Bronchial epithelial cell (primary cell): ENCODE measurements at regions not wholly inside any gene's neighbourhood (a gene's known extent, or its start where the extent isn't known, plus 50 kb on each side); places are given as distances from the start of the nearest gene placed in this dataset.

Experiments
- DNase-seq: peaks from one replicate; pipeline ENCODE4 v3.0.0-alpha.2; 2010; ENCODE audit warnings: low read depth
- FAIRE-seq: peaks from 2 replicates; lab custom pipeline; 2011; peaks lifted over from hg19 to GRCh38; lab: Jason Lieb, UNC
- H3K27me3 ChIP-seq: 2 replicates; pipeline ENCODE4 v1.5.1; 2011; ENCODE audit warnings: low read length; ENCODE audit not compliant: control insufficient read depth, insufficient read depth
- H3K36me3 ChIP-seq: 2 replicates; pipeline ENCODE4 v1.5.1; 2011; ENCODE audit warnings: low read length; ENCODE audit not compliant: control insufficient read depth, insufficient read depth
- H3K4me3 ChIP-seq: 2 replicates; pipeline ENCODE4 v1.5.1; 2011; ENCODE audit warnings: mild to moderate bottlenecking, low read depth, low read length, control low read depth
- CTCF ChIP-seq: IDR thresholded peaks from 2 replicates; pipeline ENCODE4 v1.5.1; 2011; ENCODE audit warnings: mild to moderate bottlenecking, moderate library complexity, low read length, control low read depth, inconsistent platforms; ENCODE audit not compliant: insufficient read depth, severe bottlenecking

- FAIRE-seq, result no peak
Measured at GRCh38 chr2:235384624-235385023, 109.2 kb upstream of the AGAP1 start.

GRCh38 chr2:235389626-235390025 lies 104.2 kb upstream of the AGAP1 start:
- no peak overlapping the region for H3K4me3 ChIP-seq
- no peaks in the 10 kb centered on the region for H3K27me3 ChIP-seq
- no peaks in the 10 kb centered on the region for H3K36me3 ChIP-seq
- DNase-seq (no peak), FAIRE-seq (no peak)
- no peak for TF ChIP-seq CTCF

More at GRCh38 chr2:235384624-235385023, 109.2 kb upstream of the AGAP1 start:
- DNase-seq, result no peak
- no peaks in the 10 kb centered on the region for H3K27me3 ChIP-seq
- no peak overlapping the region for H3K4me3 ChIP-seq
- no peak for TF ChIP-seq CTCF
- H3K36me3 ChIP-seq, result no peaks in the 10 kb centered on the region

GRCh38 chr2:235390108-235390815 lies 103.6 kb upstream of the AGAP1 start:
- DNase-seq, result peak; percentile 67
- H3K27me3 ChIP-seq, result no peaks in the 10 kb centered on the region
- TF ChIP-seq CTCF, result no peak
- peak; percentile 90 for FAIRE-seq
- H3K4me3 ChIP-seq, result no peak overlapping the region
- no peaks in the 10 kb centered on the region for H3K36me3 ChIP-seq

- no peaks in the 10 kb centered on the region for H3K36me3 ChIP-seq
- FAIRE-seq, result no peak
Measured at GRCh38 chr2:235390816-235391194, 103.0 kb upstream of the AGAP1 start.

GRCh38 chr2:235391921-235392615 lies 101.8 kb upstream of the AGAP1 start:
- FAIRE-seq (no peak), DNase-seq (no peak)
- TF ChIP-seq CTCF, result no peak
- no peak overlapping the region for H3K4me3 ChIP-seq
- no peaks in the 10 kb centered on the region for H3K36me3 ChIP-seq
- no peaks in the 10 kb centered on the region for H3K27me3 ChIP-seq

More at GRCh38 chr2:235390816-235391194, 103.0 kb upstream of the AGAP1 start:
- no peak overlapping the region for H3K4me3 ChIP-seq
- no peak for DNase-seq
- no peaks in the 10 kb centered on the region for H3K27me3 ChIP-seq
- TF ChIP-seq CTCF, result no peak
